CD4-positive, CD25-positive, alpha-beta regulatory T cell (primary cell): ENCODE measurements at regions not wholly inside any gene's neighbourhood (a gene's known extent, or its start where the extent isn't known, plus 50 kb on each side); places are given as distances from the start of the nearest gene placed in this dataset.
"Not testable (repeated sequence)": the region's sequence is repeated elsewhere in the genome, so short reads cannot be mapped to it uniquely, and the experiment has no call there.

Experiments used
- ATAC-seq, 2 donors: fragments of 150-1000 bp; cut with Tn5 transposase; one replicate each; pipeline ENCODE4 v1.10.0; 2021; ENCODE audit warnings: low read depth in 2 of 2, moderate number of reproducible peaks in 2 of 2, moderate library complexity in 1 of 2
- DNase-seq, 3 donors: peaks; one replicate each; pipeline versions ENCODE4 v3.0.0 to v3.0.0-alpha.2; 2012 to 2022; ENCODE audit warnings: mixed read lengths in 1 of 3
- H3K27ac ChIP-seq: one replicate; pipeline ENCODE4 v1.7.0; 2013; ENCODE audit warnings: mild to moderate bottlenecking, low read length; ENCODE audit not compliant: insufficient read depth, poor library complexity, severe bottlenecking
- H3K27me3 ChIP-seq: one replicate; pipeline ENCODE4 v1.7.0; 2013; ENCODE audit warnings: low read length; ENCODE audit not compliant: control insufficient read depth, insufficient read depth
- H3K36me3 ChIP-seq: one replicate; pipeline ENCODE4 v1.7.0; 2013; ENCODE audit warnings: mild to moderate bottlenecking, low read length, moderate library complexity; ENCODE audit not compliant: control insufficient read depth, insufficient read depth
- H3K4me1 ChIP-seq: 2 replicates; pipeline ENCODE4 v1.7.0; 2013; ENCODE audit warnings: mild to moderate bottlenecking, low read length; ENCODE audit not compliant: insufficient read depth, control insufficient read depth, poor library complexity, severe bottlenecking
- H3K4me3 ChIP-seq: one replicate; pipeline ENCODE4 v1.7.0; 2013; ENCODE audit warnings: low read depth, mild to moderate bottlenecking, low read length, moderate library complexity
- H3K9me3 ChIP-seq, 2 experiments: 1 replicate in 1 of 2; 2 replicates in 1 of 2; pipeline ENCODE4 v1.7.0; 2013; ENCODE audit warnings: low read length in 2 of 2, mild to moderate bottlenecking in 1 of 2, moderate library complexity in 1 of 2; ENCODE audit not compliant: control insufficient read depth in 2 of 2
- H3K27ac Mint-ChIP-seq, 3 donors: one replicate each; pipeline ENCODE4 v1.8.0; 2020 to 2022; ENCODE audit warnings: mild to moderate bottlenecking in 3 of 3, mixed read lengths in 3 of 3, moderate library complexity in 2 of 3
- H3K27me3 Mint-ChIP-seq: one replicate; pipeline ENCODE4 v1.8.0; 2022; ENCODE audit warnings: mild to moderate bottlenecking, mixed read lengths
- H3K36me3 Mint-ChIP-seq: one replicate; pipeline ENCODE4 v1.8.0; 2020; ENCODE audit warnings: mixed read lengths
- H3K4me1 Mint-ChIP-seq, 4 donors: one replicate each; pipeline ENCODE4 v1.8.0; 2020 to 2022; ENCODE audit warnings: mixed read lengths in 4 of 4, mild to moderate bottlenecking in 1 of 4
- H3K4me3 Mint-ChIP-seq, 4 donors: one replicate each; pipeline ENCODE4 v1.8.0; 2020 to 2022; ENCODE audit warnings: mild to moderate bottlenecking in 4 of 4, mixed read lengths in 4 of 4, moderate library complexity in 3 of 4
- H3K9me3 Mint-ChIP-seq, 7 donors: one replicate each; pipeline ENCODE4 v1.8.0; 2020 to 2022; ENCODE audit warnings: mixed read lengths in 7 of 7, mild to moderate bottlenecking in 3 of 7, moderate library complexity in 2 of 7

DNA sequence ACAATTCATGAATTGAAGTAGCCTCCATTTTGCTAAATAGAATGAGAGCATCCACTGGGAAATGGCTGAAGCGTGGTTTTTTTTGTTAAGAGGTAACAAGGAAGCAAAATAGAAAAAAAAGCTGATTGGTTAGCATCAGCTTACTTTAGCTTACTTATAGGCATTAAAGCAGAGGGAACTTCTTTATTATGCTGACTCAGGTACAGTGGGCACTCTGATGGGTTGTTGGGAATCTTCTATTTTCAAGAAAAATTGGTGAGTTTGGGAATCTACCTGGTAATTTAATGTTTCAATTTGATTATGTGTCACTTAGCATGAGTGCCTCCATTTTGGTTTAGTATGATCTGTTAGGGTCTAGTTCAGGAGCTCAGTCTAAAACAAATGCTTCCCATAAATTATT lies 289.6 kb downstream of the ANXA1 start:
- no peaks in the 10 kb centered on the region for H3K36me3 Mint-ChIP-seq
- H3K27ac ChIP-seq = no peak overlapping the region
- H3K27me3 Mint-ChIP-seq = no peaks in the 10 kb centered on the region
- H3K4me3 Mint-ChIP-seq = no peak overlapping the region
- DNase-seq = no peak
- peaks cover 0 to 5% (median 3%) of the 10 kb centered on the region in 7 donors for H3K9me3 Mint-ChIP-seq
- no peaks in the 10 kb centered on the region for H3K4me1 ChIP-seq
- no peaks in the 10 kb centered on the region for H3K27me3 ChIP-seq
- no peaks in the 10 kb centered on the region for H3K9me3 ChIP-seq
- H3K27ac Mint-ChIP-seq = no peak overlapping the region
- H3K36me3 ChIP-seq = no peaks in the 10 kb centered on the region
- no peak for ATAC-seq
- H3K4me1 Mint-ChIP-seq = no peaks in the 10 kb centered on the region
- H3K4me3 ChIP-seq = no peak overlapping the region

GRCh38 chr9:73441890-73442818 lies 290.5 kb downstream of the ANXA1 start:
- Mint-ChIP-seq H3K4me1 (no peaks in the 10 kb centered on the region), H3K4me3 (no peak overlapping the region), H3K27ac (no peak overlapping the region), H3K36me3 (no peaks in the 10 kb centered on the region), H3K9me3 (peaks cover 0 to 9% (median 2%) of the 10 kb centered on the region in 7 donors), H3K27me3 (no peaks in the 10 kb centered on the region)
- ATAC-seq (no peak), DNase-seq (no peak)
- H3K4me3 ChIP-seq = no peak overlapping the region
- H3K36me3 ChIP-seq = no peaks in the 10 kb centered on the region
- H3K27ac ChIP-seq = no peak overlapping the region
- H3K9me3 ChIP-seq = no peaks in the 10 kb centered on the region
- H3K27me3 ChIP-seq = no peaks in the 10 kb centered on the region
- H3K4me1 ChIP-seq = no peaks in the 10 kb centered on the region

DNA sequence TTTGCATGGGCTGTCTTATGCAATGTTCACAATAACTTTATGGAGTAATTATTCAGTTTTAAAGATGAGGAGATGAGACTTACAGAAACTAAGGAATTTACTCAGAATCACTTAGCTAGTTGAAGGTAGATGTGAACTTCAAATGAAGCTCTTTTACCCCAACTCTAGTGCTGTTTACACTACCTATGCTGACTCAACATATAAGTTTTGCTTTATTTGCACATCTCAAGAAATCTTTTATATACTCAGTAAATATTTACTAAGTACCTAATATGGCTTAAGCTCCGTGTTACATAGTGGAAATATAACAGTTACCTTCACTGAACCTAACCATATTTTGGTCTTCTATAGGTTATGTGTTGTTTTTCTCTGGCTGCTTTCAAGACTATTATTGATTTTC lies 293.2 kb downstream of the ANXA1 start:
- Histone ChIP-seq H3K9me3 (no peaks in the 10 kb centered on the region), H3K4me1 (no peaks in the 10 kb centered on the region), H3K4me3 (no peak overlapping the region), H3K36me3 (no peaks in the 10 kb centered on the region), H3K27ac (no peak overlapping the region), H3K27me3 (no peaks in the 10 kb centered on the region)
- no peak overlapping the region for H3K27ac Mint-ChIP-seq
- no peaks in the 10 kb centered on the region for H3K36me3 Mint-ChIP-seq
- H3K27me3 Mint-ChIP-seq = no peaks in the 10 kb centered on the region
- peaks cover 0 to 6% (median 2%) of the 10 kb centered on the region in 7 donors for H3K9me3 Mint-ChIP-seq
- no peak overlapping the region for H3K4me3 Mint-ChIP-seq
- no peaks in the 10 kb centered on the region for H3K4me1 Mint-ChIP-seq
- DNase-seq (no peak), ATAC-seq (no peak)

GRCh38 chr9:73445384-73445783 lies 293.7 kb downstream of the ANXA1 start:
- not testable (repeated sequence) for H3K4me1 ChIP-seq, H3K27ac Mint-ChIP-seq, H3K27ac ChIP-seq, H3K4me3 ChIP-seq, H3K36me3 Mint-ChIP-seq, H3K9me3 Mint-ChIP-seq, H3K27me3 ChIP-seq, H3K36me3 ChIP-seq, H3K4me1 Mint-ChIP-seq, ATAC-seq, H3K27me3 Mint-ChIP-seq, H3K9me3 ChIP-seq, H3K4me3 Mint-ChIP-seq, DNase-seq

- Histone ChIP-seq H3K27me3 (no peaks in the 10 kb centered on the region), H3K27ac (no peak overlapping the region), H3K4me3 (no peak overlapping the region), H3K9me3 (no peaks in the 10 kb centered on the region), H3K4me1 (no peaks in the 10 kb centered on the region), H3K36me3 (no peaks in the 10 kb centered on the region)
- no peaks in the 10 kb centered on the region for H3K36me3 Mint-ChIP-seq
- no peak for DNase-seq
- no peak for ATAC-seq
- H3K4me1 Mint-ChIP-seq = no peaks in the 10 kb centered on the region
- H3K27me3 Mint-ChIP-seq = no peaks in the 10 kb centered on the region
- H3K9me3 Mint-ChIP-seq = peaks cover 0 to 8% (median 5%) of the 10 kb centered on the region in 7 donors
- H3K4me3 Mint-ChIP-seq = no peak overlapping the region
- H3K27ac Mint-ChIP-seq = no peak overlapping the region
Measured at GRCh38 chr9:73446306-73446705, 294.6 kb downstream of the ANXA1 start.

DNA sequence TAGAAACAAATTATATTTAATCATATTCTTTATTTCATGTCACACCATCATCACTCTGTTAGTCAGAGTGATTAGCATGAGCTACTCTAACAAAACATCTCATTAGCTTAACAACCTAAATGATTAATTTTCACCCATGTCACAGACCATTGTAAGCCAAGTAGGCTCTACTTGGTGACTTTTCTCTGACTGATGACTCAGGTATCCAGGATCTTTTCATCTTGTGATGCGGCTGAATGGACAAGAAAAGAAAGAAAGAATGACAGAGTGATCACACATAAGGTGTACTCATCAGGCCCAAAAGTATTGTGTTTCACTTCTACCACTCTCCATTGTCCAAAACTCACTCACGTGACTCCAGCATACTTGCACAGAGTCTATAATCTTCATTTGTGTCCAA lies 299.3 kb downstream of the ANXA1 start:
- Mint-ChIP-seq H3K4me1 (no peaks in the 10 kb centered on the region), H3K4me3 (no peak overlapping the region), H3K27me3 (no peaks in the 10 kb centered on the region), H3K9me3 (peaks cover 0 to 8% (median 5%) of the 10 kb centered on the region in 7 donors), H3K27ac (no peak overlapping the region), H3K36me3 (no peaks in the 10 kb centered on the region)
- ATAC-seq = no peak
- H3K27me3 ChIP-seq = no peaks in the 10 kb centered on the region
- no peaks in the 10 kb centered on the region for H3K36me3 ChIP-seq
- no peaks in the 10 kb centered on the region for H3K9me3 ChIP-seq
- no peak overlapping the region for H3K27ac ChIP-seq
- no peaks in the 10 kb centered on the region for H3K4me1 ChIP-seq
- H3K4me3 ChIP-seq = no peak overlapping the region
- no peak for DNase-seq

DNA sequence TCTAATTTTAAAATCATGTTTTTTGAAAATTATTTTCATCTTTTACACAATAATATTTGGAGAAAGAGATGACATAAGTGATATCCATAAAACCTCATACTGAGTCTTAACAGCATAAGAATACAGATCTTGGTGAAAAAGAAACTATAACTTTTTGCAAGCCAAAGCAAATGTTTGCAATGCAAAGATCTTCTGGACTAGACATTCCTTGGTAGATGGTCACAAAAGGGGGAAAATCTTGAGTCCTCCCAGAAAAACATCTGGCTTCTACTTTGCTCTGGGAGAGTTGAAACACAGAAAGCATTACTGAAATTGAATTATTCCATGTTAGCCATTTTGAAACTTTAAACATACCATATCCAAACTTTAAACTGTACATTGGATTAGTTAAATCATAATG lies 308.2 kb downstream of the ANXA1 start:
- Mint-ChIP-seq H3K36me3 (no peaks in the 10 kb centered on the region), H3K27ac (no peak overlapping the region), H3K27me3 (no peaks in the 10 kb centered on the region), H3K9me3 (peaks cover 0 to 7% (median 0%) of the 10 kb centered on the region in 7 donors), H3K4me3 (no peak overlapping the region), H3K4me1 (no peaks in the 10 kb centered on the region)
- H3K4me1 ChIP-seq = no peaks in the 10 kb centered on the region
- no peaks in the 10 kb centered on the region for H3K27me3 ChIP-seq
- H3K27ac ChIP-seq = no peak overlapping the region
- H3K9me3 ChIP-seq = no peaks in the 10 kb centered on the region
- no peak overlapping the region for H3K4me3 ChIP-seq
- H3K36me3 ChIP-seq = no peaks in the 10 kb centered on the region
- no peak for ATAC-seq
- DNase-seq = no peak

DNA sequence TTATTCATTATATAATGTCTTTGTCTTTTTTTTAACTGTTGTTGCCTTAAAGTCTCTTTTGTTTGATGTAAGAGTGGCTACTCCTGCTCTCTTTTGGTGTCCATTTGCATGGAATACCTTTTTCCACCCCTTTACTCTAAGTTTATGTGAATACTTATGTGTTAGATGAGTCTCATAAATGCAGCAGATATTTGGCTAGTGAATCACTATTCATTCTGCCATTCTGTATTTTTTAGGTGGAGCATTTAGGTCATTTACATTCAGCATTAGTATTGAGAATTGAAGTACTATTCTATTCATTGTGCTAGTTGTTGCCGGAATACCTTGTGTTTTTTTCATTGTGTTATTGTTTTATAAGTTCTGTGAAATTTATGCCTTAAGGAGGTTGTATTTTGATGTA lies 317.1 kb downstream of the ANXA1 start:
- H3K4me1 Mint-ChIP-seq = no peaks in the 10 kb centered on the region
- no peaks in the 10 kb centered on the region for H3K36me3 Mint-ChIP-seq
- no peak for DNase-seq
- Histone ChIP-seq H3K4me1 (no peaks in the 10 kb centered on the region), H3K36me3 (no peaks in the 10 kb centered on the region), H3K27ac (no peak overlapping the region), H3K9me3 (no peaks in the 10 kb centered on the region), H3K4me3 (no peak overlapping the region), H3K27me3 (no peaks in the 10 kb centered on the region)
- ATAC-seq = no peak
- peaks cover 0 to 8% (median 5%) of the 10 kb centered on the region in 7 donors for H3K9me3 Mint-ChIP-seq
- no peaks in the 10 kb centered on the region for H3K27me3 Mint-ChIP-seq
- no peak overlapping the region for H3K27ac Mint-ChIP-seq
- H3K4me3 Mint-ChIP-seq = no peak overlapping the region
